Immature natural killer cell (primary cell): ENCODE measurements at regions not wholly inside any gene's neighbourhood (a gene's known extent, or its start where the extent isn't known, plus 50 kb on each side); places are given as distances from the start of the nearest gene placed in this dataset.
A peak's percentile ranks its signal among the peaks of the same experiment; 100 is the strongest.

ENCODE experiments used
- DNase-seq, 3 donors: peaks; one replicate each; pipeline ENCODE4 v3.0.0; 2022; ENCODE audit warnings: mixed read lengths in 1 of 3
- H3K27ac Mint-ChIP-seq, 6 donors: one replicate each; pipeline ENCODE4 v1.8.0; 2020; ENCODE audit warnings: mixed read lengths in 6 of 6, mild to moderate bottlenecking in 5 of 6, inconsistent platforms in 4 of 6, moderate library complexity in 3 of 6
- H3K27me3 Mint-ChIP-seq, 3 donors: one replicate each; pipeline ENCODE4 v1.8.0; 2020 to 2021; ENCODE audit warnings: low read depth in 3 of 3, mild to moderate bottlenecking in 3 of 3, mixed read lengths in 3 of 3, moderate library complexity in 3 of 3, inconsistent platforms in 1 of 3
- H3K36me3 Mint-ChIP-seq, 3 donors: one replicate each; pipeline ENCODE4 v1.8.0; 2020; ENCODE audit warnings: mixed read lengths in 3 of 3, inconsistent platforms in 2 of 3, mild to moderate bottlenecking in 2 of 3
- H3K4me1 Mint-ChIP-seq, 2 donors: one replicate each; pipeline ENCODE4 v1.8.0; 2020; ENCODE audit warnings: inconsistent platforms in 2 of 2, mild to moderate bottlenecking in 2 of 2, mixed read lengths in 2 of 2, moderate library complexity in 1 of 2
- H3K4me3 Mint-ChIP-seq, 5 donors: one replicate each; pipeline ENCODE4 v1.8.0; 2020; ENCODE audit warnings: mild to moderate bottlenecking in 5 of 5, mixed read lengths in 5 of 5, inconsistent platforms in 3 of 5, moderate library complexity in 3 of 5
- H3K9me3 Mint-ChIP-seq, 6 donors: one replicate each; pipeline ENCODE4 v1.8.0; 2020; ENCODE audit warnings: mild to moderate bottlenecking in 6 of 6, mixed read lengths in 6 of 6, inconsistent platforms in 4 of 6, moderate library complexity in 3 of 6

DNA sequence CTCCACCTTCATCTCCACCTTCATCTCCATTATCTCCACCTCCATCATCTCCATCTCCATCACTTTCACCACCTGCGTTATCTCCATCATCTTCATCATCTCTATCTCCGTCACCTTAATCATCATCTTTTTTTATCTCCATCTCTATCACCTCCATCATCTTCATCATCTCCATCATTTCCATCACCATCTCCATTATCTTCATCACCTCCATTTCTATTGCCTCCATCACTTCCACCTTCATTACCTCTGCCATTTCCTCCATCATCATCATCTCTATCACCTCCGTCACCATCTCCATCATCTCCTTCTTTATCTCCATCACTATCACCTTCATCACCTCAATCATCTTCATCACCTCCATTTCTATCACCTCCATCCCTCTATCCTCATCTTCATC lies 573.5 kb downstream of the TBC1D22A start:
- H3K27ac Mint-ChIP-seq = peak overlapping the region in 2 of 6 donors; percentile 9 to 11
- no peaks in the 10 kb centered on the region for H3K9me3 Mint-ChIP-seq
- peaks cover 0 to 17% of the 10 kb centered on the region in 2 donors for H3K4me1 Mint-ChIP-seq
- peaks cover 2 to 5% (median 5%) of the 10 kb centered on the region in 3 donors for H3K27me3 Mint-ChIP-seq
- no peaks in the 10 kb centered on the region for H3K36me3 Mint-ChIP-seq
- DNase-seq = no peak
- no peak overlapping the region for H3K4me3 Mint-ChIP-seq

DNA sequence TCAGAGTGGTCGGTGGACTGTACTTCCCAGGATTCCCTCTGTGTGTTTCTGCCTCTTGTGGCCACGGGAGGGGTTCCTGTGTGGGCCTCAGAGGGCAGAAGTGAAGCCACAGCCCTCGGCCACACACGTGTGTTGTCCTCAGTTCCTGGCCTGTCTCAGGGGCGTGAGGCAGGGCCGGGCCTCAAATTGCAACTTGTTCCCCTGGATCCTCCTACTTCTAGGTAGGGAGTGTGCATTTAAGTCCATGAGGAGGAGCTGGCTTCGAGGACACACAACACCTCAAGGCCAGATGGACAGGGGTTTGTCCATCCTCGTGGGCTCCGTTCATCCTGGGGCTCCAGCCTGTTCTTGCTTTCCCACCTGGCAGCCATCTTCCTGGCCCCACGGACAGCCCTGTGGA lies 573.0 kb downstream of the TBC1D22A start:
- no peak for DNase-seq
- Mint-ChIP-seq H3K27me3 (peaks cover 0 to 5% (median 2%) of the 10 kb centered on the region in 3 donors), H3K4me3 (no peak overlapping the region), H3K27ac (no peak overlapping the region), H3K36me3 (no peaks in the 10 kb centered on the region), H3K9me3 (no peaks in the 10 kb centered on the region), H3K4me1 (peaks cover 0 to 17% of the 10 kb centered on the region in 2 donors)

DNA sequence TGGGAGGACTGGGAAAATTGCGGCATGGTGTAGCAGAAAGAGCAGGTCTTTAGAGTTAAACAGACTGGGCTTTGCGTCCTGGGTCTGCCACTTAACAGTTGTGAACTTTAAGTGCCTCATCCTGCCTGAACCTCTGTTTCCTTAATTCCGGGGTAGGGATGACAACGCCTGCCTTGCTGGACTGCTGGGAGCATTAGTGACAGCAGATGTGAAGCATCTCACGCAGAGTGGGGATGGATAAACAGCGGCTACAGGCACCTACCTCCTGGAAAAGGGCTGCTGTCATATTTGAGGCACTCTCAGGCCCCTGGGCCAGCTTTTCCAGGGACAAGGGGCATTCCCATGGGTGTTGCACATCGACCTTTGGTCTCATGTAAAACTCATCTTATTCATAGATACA lies 572.2 kb downstream of the TBC1D22A start:
- H3K4me1 Mint-ChIP-seq = peaks cover 0 to 17% of the 10 kb centered on the region in 2 donors
- DNase-seq = no peak
- no peaks in the 10 kb centered on the region for H3K36me3 Mint-ChIP-seq
- no peaks in the 10 kb centered on the region for H3K9me3 Mint-ChIP-seq
- peaks cover 0 to 5% (median 2%) of the 10 kb centered on the region in 3 donors for H3K27me3 Mint-ChIP-seq
- H3K27ac Mint-ChIP-seq = no peak overlapping the region
- no peak overlapping the region for H3K4me3 Mint-ChIP-seq

DNA sequence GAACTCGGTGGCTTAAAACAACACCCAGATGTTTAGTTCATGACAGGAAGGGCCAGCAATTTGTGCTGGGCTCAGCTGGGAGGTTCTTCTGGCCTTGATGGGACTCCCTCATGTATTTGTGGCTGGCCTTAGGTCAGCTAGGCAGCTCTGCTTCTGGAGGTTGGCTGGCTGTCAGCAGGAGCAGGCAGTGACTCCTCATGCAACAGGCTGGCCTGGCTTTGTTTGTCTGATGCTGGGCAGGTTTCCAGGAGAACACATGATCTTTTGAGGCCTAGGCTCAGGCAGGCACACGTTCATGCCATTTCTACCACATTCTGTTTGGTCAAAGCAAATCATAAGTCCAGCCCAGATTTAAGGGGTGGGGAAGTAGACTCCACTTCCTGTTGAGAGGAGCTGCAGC lies 571.2 kb downstream of the TBC1D22A start:
- H3K4me1 Mint-ChIP-seq = peaks cover 0 to 17% of the 10 kb centered on the region in 2 donors
- no peaks in the 10 kb centered on the region for H3K36me3 Mint-ChIP-seq
- no peaks in the 10 kb centered on the region for H3K9me3 Mint-ChIP-seq
- DNase-seq = no peak
- peaks cover 0 to 5% (median 4%) of the 10 kb centered on the region in 3 donors for H3K27me3 Mint-ChIP-seq
- H3K27ac Mint-ChIP-seq = no peak overlapping the region
- no peak overlapping the region for H3K4me3 Mint-ChIP-seq

DNA sequence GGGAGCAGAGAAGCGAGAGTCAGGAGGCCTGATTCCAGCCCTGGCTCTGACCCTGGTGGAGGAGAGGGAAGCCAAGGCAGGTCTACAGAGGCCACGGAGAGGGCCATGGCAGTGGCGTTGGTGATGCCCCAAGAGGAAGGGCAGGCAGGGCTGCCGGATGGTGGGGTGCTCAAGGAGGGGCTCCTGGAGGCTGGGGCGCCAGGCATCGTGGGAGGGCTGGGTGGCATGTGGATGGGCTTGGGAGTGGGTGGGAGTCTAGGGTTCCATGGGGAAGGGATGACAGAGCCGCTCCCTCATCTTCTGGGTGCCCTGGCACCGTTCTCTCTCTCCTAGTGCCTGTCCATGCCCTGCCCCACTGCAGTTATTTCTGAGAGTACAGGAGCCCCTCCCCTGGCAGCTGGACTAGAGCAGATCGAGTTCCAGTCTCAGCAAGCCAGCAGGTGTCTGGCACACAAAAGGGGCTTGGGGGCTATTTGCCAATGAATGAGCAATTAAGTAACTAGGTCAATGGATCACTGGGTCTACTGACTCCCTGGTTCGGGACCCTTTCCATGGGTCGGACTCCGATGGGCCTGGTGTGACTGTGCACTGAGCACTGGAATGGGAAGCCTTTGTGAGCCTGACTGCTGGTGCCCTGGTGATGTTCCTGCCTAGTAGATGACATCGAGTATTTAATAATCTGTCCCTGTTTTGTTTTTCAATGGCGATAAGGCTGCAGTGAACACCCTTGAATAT lies 570.0 kb downstream of the TBC1D22A start:
- no peaks in the 10 kb centered on the region for H3K36me3 Mint-ChIP-seq
- no peak for DNase-seq
- H3K4me1 Mint-ChIP-seq = peaks cover 0 to 16% of the 10 kb centered on the region in 2 donors
- no peak overlapping the region for H3K4me3 Mint-ChIP-seq
- H3K27ac Mint-ChIP-seq = no peak overlapping the region
- H3K9me3 Mint-ChIP-seq = no peaks in the 10 kb centered on the region
- peaks cover 3 to 7% (median 5%) of the 10 kb centered on the region in 3 donors for H3K27me3 Mint-ChIP-seq

DNA sequence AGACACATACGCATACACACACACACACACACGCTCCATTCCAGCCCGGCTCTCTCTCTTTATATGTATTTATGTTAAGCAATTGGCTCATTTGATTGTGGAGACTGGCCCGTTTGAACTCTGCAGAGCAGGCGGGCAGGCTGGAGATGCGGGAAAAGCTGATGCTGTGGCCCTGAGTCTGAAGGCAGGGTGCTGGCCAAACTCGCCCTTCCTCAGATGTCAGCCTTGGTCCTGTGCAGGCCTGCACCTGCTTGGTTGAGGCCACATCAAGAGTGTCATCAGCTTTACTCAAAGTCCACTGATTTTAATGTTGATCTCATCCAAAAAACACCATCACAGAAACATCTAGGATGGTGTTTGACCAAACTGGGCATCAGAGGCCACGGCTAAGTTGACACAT lies 569.3 kb downstream of the TBC1D22A start:
- Mint-ChIP-seq H3K9me3 (no peaks in the 10 kb centered on the region), H3K27ac (no peak overlapping the region)

DNA sequence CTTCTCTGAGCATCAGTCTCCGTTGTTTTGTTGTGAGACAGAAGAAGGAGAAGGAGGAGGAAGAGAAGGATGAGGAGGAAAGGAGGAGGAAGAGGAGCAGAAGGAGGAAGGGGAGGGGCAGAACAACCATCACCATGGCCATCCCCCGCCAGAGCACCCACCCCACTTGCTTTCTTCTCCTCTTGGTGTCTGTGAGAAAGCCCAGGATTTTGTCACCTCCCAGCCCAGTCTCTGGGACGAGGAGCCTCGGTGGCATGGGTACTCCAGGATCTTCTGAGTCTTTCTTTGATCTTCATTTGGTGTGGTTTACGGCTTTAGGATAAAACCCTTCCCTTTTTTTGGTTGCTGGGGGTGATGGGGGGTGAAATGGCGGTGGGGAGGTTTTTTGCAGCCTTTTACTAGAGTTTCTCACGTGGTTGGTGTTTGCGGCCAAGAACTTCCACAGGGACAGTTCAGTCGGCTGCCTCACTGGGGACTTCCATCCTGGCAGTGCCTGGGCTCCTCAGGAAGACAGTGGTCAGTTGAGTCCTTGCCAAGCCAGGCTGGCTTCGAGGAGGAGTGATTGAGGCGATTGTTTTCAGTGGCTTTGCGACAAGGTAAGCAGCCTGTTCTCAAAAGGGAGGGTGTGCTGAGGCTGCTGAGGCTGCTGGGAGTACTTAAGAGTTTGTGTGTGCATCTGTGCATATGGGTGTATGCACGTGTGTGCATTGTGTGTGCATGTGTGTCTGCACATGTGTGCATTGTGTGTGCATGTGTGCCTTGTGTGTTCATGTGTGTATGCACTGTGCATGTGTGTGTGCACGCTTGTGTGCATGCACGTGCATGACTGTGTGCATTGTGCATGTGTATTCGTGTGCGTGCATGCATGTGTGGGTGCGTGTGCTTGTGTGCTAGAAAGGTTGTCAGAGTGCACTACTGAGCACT lies 567.5 kb downstream of the TBC1D22A start:
- H3K27me3 Mint-ChIP-seq = peaks cover 5% of the 10 kb centered on the region in 3 donors
- no peaks in the 10 kb centered on the region for H3K9me3 Mint-ChIP-seq
- no peak for DNase-seq
- no peaks in the 10 kb centered on the region for H3K36me3 Mint-ChIP-seq
- no peak overlapping the region for H3K4me3 Mint-ChIP-seq
- H3K4me1 Mint-ChIP-seq = no peaks in the 10 kb centered on the region
- H3K27ac Mint-ChIP-seq = no peak overlapping the region

More for the DNA sequence above, 569.3 kb downstream of the TBC1D22A start:
- DNase-seq = no peak
- Mint-ChIP-seq H3K4me1 (peaks cover 0 to 9% of the 10 kb centered on the region in 2 donors), H3K4me3 (no peak overlapping the region), H3K36me3 (no peaks in the 10 kb centered on the region), H3K27me3 (peaks cover 4 to 7% (median 5%) of the 10 kb centered on the region in 3 donors)

DNA sequence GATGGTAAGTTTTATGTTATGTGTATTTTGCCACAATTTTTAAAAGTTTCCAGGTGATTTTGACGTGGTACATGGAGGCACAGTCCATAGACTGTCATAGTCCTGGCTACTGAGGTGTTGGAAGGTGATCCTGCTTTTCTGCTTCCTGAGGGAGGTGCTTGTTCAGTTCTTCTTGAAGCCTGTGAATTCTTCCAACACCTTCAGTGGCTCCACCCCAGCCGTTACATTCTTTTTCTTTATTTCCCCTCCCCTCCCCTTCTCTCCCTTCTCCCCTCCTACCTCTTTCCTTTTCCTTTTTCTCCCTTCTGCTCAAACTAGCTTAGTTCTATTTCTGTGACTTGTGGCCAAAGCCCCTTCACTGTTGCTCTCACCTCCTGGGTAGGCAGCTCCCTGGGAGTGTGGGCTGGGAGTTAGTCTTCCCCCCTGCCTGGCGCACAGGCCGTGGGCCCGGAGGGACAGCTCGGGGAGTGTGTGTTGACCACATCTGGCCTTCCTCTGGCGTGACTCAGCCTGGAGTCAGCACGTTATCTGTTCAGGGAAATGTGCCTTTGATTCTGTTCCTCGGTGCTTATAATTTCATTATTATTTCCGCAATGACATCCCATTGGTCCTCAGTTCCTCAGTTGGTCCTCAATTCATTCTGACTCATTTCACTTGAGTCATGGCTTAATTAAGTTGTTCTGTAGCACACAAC lies 566.2 kb downstream of the TBC1D22A start:
- peaks cover 3 to 8% (median 5%) of the 10 kb centered on the region in 3 donors for H3K27me3 Mint-ChIP-seq
- no peak for DNase-seq
- no peak overlapping the region for H3K27ac Mint-ChIP-seq
- no peaks in the 10 kb centered on the region for H3K9me3 Mint-ChIP-seq
- no peaks in the 10 kb centered on the region for H3K4me1 Mint-ChIP-seq
- no peaks in the 10 kb centered on the region for H3K36me3 Mint-ChIP-seq
- no peak overlapping the region for H3K4me3 Mint-ChIP-seq

DNA sequence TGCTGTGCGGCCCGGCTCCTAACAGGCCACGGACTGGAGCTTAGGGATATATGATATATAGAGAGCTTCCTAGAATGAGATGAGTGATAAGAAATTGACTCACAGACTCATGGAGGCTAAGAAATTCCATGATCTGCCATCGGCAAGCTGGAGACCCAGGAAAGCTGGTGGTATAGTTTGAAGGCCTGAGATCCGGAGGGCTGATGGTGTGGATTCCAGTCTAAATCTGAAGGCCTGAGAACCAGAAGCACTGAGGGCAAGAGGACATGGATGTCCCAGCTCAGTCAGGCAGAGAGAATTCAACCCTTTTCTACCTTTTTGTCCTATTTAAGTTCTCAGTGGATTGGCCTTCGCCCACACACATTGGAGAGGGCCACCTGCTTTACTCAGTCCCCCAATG lies 564.8 kb downstream of the TBC1D22A start:
- Mint-ChIP-seq H3K27ac (no peak overlapping the region), H3K36me3 (no peaks in the 10 kb centered on the region), H3K4me1 (no peaks in the 10 kb centered on the region), H3K9me3 (no peaks in the 10 kb centered on the region), H3K27me3 (peaks cover 3 to 11% (median 9%) of the 10 kb centered on the region in 3 donors), H3K4me3 (no peak overlapping the region)
- no peak for DNase-seq

DNA sequence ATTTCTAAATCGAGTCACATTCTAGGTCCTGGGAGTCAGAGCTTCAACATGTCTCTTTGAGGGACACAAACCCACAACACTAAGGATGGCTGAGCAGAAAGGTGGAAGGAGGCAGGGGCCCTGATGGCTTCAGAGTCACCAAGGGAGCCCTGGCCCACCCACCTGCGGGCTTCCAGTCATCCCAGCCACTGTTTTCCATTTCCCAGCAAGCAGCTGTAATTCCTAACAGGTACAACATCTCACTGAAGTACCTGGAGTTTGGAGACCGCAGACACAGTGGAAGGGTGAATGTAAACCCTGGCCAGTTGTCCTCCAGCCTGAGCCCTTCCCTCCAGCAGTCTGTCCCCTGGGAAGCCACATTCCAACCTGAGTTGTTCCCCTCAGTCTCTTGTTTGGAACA lies 562.8 kb downstream of the TBC1D22A start:
- Mint-ChIP-seq H3K9me3 (no peaks in the 10 kb centered on the region), H3K27me3 (peaks cover 0 to 11% (median 9%) of the 10 kb centered on the region in 3 donors), H3K4me1 (no peaks in the 10 kb centered on the region), H3K4me3 (no peak overlapping the region), H3K27ac (no peak overlapping the region), H3K36me3 (no peaks in the 10 kb centered on the region)
- DNase-seq = no peak

DNA sequence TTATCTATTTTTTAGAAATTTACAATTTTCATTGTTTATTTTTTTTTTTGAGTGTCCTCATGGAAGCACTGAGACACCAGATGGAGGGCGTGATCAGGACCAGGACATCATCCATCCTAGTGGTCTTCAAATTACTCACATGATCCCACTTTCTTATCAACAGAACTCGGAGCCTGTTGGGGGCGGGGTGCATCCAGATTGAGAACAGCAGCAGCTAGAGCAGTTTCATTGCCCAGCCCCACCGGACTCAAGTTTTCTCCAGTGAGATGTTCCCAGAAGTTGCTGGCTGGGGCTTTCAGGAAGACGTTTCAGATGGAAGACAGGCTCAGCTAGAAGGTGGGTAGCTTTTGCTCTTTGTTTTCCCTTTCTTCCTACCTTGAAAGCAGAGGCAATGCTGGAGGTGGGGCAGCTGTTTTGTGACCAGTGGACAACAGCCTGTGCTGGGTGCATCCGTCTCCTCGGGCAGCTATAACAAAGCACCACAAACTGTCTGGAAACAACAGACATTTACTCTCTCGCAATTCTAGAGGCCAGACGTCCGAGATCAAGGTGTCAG lies 562.1 kb downstream of the TBC1D22A start:
- no peak for DNase-seq
- no peaks in the 10 kb centered on the region for H3K36me3 Mint-ChIP-seq
- H3K27me3 Mint-ChIP-seq = peaks cover 0 to 11% (median 9%) of the 10 kb centered on the region in 3 donors
- no peaks in the 10 kb centered on the region for H3K9me3 Mint-ChIP-seq
- no peak overlapping the region for H3K4me3 Mint-ChIP-seq
- no peaks in the 10 kb centered on the region for H3K4me1 Mint-ChIP-seq
- H3K27ac Mint-ChIP-seq = no peak overlapping the region

DNA sequence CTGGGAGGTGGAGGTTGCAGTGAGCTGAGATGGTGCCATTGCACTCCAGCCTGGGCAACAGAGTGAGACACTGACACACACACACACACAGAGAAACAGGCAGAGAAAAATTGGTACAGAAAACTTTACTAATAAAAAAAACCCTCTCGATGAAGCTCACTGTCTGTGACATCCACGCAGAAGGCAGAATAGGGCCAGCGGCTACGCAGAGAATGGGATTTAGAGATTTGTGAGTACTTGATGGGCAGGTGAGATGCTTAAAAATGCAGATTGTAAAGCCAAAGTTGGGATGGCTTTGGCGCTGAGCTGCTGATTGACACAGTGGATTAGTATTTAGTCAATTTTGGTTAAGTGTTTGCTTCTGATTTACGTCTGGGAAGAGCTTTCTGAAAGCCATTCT lies 561.1 kb downstream of the TBC1D22A start:
- Mint-ChIP-seq H3K27ac (no peak overlapping the region), H3K9me3 (no peaks in the 10 kb centered on the region), H3K27me3 (peaks cover 0 to 16% (median 6%) of the 10 kb centered on the region in 3 donors), H3K4me3 (no peak overlapping the region), H3K36me3 (no peaks in the 10 kb centered on the region), H3K4me1 (no peaks in the 10 kb centered on the region)
- no peak for DNase-seq

DNA sequence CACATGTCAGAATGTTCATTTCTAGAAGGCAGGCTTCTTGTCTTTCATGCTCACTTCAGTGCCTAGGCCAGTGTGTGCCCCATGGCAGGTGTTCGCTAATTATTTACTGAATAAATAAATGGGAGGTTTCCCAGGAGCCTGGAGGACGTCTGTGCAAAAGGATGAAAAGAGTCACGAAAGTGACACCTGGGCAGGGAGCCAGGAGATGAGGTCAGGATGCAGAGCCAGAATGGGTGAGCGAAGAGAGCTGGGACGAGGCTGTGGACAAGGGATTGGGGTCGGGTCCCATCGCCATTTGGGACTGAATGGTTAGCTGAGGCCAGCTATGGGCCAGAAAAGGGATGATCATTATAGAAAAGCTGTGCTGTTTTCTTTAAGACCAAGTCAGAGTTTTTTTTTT lies 560.4 kb downstream of the TBC1D22A start:
- H3K9me3 Mint-ChIP-seq = no peaks in the 10 kb centered on the region
- no peaks in the 10 kb centered on the region for H3K4me1 Mint-ChIP-seq
- no peak overlapping the region for H3K27ac Mint-ChIP-seq
- H3K4me3 Mint-ChIP-seq = no peak overlapping the region
- no peaks in the 10 kb centered on the region for H3K36me3 Mint-ChIP-seq
- H3K27me3 Mint-ChIP-seq = peaks cover 0 to 19% (median 4%) of the 10 kb centered on the region in 3 donors
- no peak for DNase-seq
